Uterus (tissue), 2 donors: ENCODE measurements at regions not wholly inside any gene's neighbourhood (a gene's known extent, or its start where the extent isn't known, plus 50 kb on each side); places are given as distances from the start of the nearest gene placed in this dataset.

ENCODE experiments used
- POLR2A ChIP-seq, 2 donors: fragments of 450-650 bp; IDR thresholded peaks; one replicate each; pipeline ENCODE4 v1.6.1; 2016; ENCODE audit warnings: antibody characterized with exemption in 2 of 2, mild to moderate bottlenecking in 1 of 2, moderate library complexity in 1 of 2
- TF ChIP-seq, protein P1 (sequence below), 4 experiments: fragments of 200-600 bp in 2 of 4; fragments of 450-650 bp in 2 of 4; sonication (generic) in 2 of 4; IDR thresholded peaks; one replicate each; pipeline ENCODE4 v1.5.1; 2016 to 2019; ENCODE audit warnings: antibody characterized with exemption in 4 of 4, mild to moderate bottlenecking in 2 of 4, moderate library complexity in 1 of 4

DNA sequence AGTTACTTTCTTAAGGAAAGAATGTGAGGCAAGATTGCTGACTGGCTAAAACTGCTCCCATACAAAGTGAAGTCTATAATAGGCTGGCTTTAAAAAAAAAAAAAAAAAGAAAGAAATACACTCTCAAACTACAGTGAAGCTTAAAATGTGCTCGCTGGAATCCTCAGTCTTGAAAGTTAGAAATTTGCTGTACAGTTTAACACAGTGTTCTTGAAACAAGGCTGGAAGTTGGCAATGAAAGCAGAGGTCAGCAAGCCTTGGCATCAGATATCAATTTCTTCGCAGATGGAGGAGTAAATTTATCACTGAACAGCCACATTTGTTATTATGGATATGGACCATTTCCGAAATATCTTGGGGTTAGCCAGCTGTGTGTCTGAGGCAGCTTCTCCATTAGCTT lies 392.9 kb downstream of the ZNF516 start:
- TF ChIP-seq, protein P1, sequence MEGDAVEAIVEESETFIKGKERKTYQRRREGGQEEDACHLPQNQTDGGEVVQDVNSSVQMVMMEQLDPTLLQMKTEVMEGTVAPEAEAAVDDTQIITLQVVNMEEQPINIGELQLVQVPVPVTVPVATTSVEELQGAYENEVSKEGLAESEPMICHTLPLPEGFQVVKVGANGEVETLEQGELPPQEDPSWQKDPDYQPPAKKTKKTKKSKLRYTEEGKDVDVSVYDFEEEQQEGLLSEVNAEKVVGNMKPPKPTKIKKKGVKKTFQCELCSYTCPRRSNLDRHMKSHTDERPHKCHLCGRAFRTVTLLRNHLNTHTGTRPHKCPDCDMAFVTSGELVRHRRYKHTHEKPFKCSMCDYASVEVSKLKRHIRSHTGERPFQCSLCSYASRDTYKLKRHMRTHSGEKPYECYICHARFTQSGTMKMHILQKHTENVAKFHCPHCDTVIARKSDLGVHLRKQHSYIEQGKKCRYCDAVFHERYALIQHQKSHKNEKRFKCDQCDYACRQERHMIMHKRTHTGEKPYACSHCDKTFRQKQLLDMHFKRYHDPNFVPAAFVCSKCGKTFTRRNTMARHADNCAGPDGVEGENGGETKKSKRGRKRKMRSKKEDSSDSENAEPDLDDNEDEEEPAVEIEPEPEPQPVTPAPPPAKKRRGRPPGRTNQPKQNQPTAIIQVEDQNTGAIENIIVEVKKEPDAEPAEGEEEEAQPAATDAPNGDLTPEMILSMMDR (IDR thresholded peaks at IDR 0.05), result no peak
- TF ChIP-seq POLR2A (IDR thresholded peaks at IDR 0.05), result no peak
